ENCODE measurements at regions not wholly inside any gene's neighbourhood (a gene's known extent, or its start where the extent isn't known, plus 50 kb on each side); places are given as distances from the start of the nearest gene placed in this dataset.
"Not testable (repeated sequence)": the region's sequence is repeated elsewhere in the genome, so short reads cannot be mapped to it uniquely, and the experiment has no call there.

DNA sequence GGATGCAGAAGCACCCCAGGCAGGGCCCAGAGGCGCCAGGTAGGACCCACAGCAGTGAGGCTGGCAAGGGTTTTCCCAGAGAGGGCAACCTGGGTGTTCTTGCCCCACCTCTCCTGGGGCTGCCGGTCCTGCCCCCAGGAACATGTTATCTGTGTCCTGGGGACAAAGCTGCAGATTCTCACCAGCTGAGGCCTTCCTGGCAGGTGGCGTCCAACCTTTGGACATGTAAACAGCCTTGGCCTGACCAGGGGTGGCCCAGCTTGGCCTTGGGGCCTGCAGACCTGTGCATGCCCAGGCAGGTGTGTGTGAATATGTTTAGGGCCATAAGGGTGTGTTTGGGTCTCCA is 101.8 kb upstream of the LARP1 start:
- H3K4me3 Mint-ChIP-seq: no peak overlapping the region
- peaks cover 8% of the 10 kb centered on the region for H3K4me1 Mint-ChIP-seq (ENCODE audit: low read depth)
- intact Hi-C loops (cut with micrococcal nuclease): loop anchor here (10.0 kb wide), 1 partner anchor 221 kb away; no protein-coding TSS in a partner anchor
- no peaks in the 10 kb centered on the region for H3K9me3 Mint-ChIP-seq
- H3K27me3 Mint-ChIP-seq: no peaks in the 10 kb centered on the region
- H3K36me3 Mint-ChIP-seq (ENCODE audit: low read depth): no peaks in the 10 kb centered on the region
- ChIA-PET CTCF (no interaction called here), POLR2A (interaction anchor here (1.1 kb wide), 1 partner anchor 243 kb away, joined by 3 read pairs; no protein-coding TSS in a partner anchor)
- no peak overlapping the region for H3K27ac Mint-ChIP-seq
- ATAC-seq: no peak
- no peak for DNase-seq
- TF ChIP-seq, protein P1, sequence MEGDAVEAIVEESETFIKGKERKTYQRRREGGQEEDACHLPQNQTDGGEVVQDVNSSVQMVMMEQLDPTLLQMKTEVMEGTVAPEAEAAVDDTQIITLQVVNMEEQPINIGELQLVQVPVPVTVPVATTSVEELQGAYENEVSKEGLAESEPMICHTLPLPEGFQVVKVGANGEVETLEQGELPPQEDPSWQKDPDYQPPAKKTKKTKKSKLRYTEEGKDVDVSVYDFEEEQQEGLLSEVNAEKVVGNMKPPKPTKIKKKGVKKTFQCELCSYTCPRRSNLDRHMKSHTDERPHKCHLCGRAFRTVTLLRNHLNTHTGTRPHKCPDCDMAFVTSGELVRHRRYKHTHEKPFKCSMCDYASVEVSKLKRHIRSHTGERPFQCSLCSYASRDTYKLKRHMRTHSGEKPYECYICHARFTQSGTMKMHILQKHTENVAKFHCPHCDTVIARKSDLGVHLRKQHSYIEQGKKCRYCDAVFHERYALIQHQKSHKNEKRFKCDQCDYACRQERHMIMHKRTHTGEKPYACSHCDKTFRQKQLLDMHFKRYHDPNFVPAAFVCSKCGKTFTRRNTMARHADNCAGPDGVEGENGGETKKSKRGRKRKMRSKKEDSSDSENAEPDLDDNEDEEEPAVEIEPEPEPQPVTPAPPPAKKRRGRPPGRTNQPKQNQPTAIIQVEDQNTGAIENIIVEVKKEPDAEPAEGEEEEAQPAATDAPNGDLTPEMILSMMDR (IDR thresholded peaks at IDR 0.05): no peak

DNA sequence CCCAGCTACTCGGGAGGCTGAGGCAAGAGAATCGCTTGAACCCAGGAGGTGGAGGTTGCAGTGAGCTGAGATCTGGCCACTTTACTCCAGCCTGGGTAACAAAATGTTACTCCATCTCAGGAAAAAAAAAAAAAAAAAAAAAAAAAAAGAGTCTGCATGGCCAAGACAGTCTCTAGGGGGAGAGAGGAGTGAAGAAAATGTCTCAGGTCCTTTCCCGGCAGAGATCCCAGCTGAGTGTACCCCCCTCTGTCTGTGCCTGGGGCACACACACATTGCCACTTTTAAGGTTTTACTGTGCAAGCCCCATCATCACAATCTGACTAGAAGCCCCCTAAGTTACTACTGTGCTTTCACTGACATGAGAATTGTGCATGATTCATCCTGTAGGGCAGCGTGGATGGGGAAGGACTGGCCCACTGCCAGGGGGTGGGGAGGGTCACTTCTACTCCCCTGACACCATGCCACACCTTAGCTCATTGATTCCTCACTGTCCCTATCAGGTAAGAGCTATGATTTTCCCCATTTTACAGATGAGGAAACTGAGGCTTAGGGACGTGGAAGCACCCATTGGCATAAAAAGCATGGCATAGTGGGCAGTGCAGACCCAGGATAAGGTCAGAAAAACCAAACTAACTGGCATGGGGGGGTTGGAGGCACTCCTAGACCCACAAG is 102.3 kb upstream of the LARP1 start:
- no peaks in the 10 kb centered on the region for H3K27me3 Mint-ChIP-seq
- no peak overlapping the region for H3K4me3 Mint-ChIP-seq
- POLR2A ChIA-PET: interaction anchor here (0.6 to 1.1 kb wide), 2 partner anchors 8 to 243 kb away, joined by 3 read pairs; no protein-coding TSS in a partner anchor
- H3K4me1 Mint-ChIP-seq (ENCODE audit: low read depth): peaks cover 9% of the 10 kb centered on the region
- intact Hi-C loops (cut with micrococcal nuclease): loop anchor here (10.0 kb wide), 1 partner anchor 222 kb away; no protein-coding TSS in a partner anchor
- DNase-seq: no peak
- no peak for ATAC-seq
- no peaks in the 10 kb centered on the region for H3K36me3 Mint-ChIP-seq (ENCODE audit: low read depth)
- CTCF ChIA-PET: interaction anchor here (3.3 kb wide), 1 partner anchor 105 kb away, joined by 12 read pairs; no protein-coding TSS in a partner anchor
- H3K27ac Mint-ChIP-seq: no peak overlapping the region
- no peaks in the 10 kb centered on the region for H3K9me3 Mint-ChIP-seq
- TF ChIP-seq, protein P1 (IDR thresholded peaks at IDR 0.05): no peak

DNA sequence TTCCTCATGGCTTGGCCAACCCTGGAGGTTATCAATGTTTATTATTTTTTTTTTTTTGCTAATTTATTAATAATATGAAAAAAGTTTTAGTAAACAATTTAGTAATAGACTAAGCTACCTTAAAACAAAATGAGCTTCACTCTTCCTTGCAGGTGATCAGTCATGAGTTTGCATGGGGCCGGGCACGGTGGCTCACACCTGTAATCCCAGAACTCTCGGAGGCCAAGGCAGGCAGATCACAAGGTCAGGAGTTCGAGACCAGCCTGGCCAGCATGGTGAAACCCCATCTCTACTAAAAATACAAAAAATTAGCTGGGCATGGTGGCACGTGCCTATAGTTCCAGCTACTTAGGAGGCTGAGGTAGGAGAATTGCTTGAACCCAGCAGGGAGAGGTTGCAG is 103.4 kb upstream of the LARP1 start:
- intact Hi-C loops (cut with micrococcal nuclease): loop anchor here (2.0 to 10.0 kb wide), 3 partner anchors 103 to 223 kb away; partner anchors contain the start of gene LARP1
- POLR2A ChIA-PET, ATAC-seq: not testable (repeated sequence)

DNA sequence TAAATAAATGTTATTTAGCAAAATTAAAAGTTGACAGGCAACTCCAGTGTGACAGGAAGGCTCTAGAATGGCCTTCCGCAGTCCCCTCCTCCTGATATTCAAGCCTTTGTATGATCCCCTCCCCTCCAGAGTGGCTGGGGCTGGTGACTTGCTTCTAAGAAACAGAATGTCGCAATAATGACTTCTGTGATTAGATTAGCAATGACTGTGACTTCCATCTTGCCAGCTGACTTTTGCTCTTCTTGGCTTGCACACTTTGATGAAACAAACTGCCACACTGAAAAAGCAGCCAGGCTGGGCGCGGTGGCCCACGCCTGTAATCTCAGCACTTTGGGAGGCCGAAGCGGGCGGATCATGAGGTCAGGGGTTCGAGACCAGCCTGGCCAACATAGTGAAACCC is 106.5 kb upstream of the LARP1 start:
- POLR2A ChIA-PET: no interaction called here
- Mint-ChIP-seq H3K4me1 (ENCODE audit: low read depth) (peaks cover 13% of the 10 kb centered on the region), H3K9me3 (peaks cover 4% of the 10 kb centered on the region), H3K27me3 (no peaks in the 10 kb centered on the region), H3K36me3 (ENCODE audit: low read depth) (no peaks in the 10 kb centered on the region), H3K4me3 (no peak overlapping the region), H3K27ac (no peak overlapping the region)
- CTCF ChIA-PET: interaction anchor here (2.2 kb wide), 1 partner anchor 258 kb away, joined by 5 read pairs; no protein-coding TSS in a partner anchor
- intact Hi-C loops (cut with micrococcal nuclease): no loop called here
- DNase-seq: no peak
- ATAC-seq: no peak
- TF ChIP-seq, protein P1 (IDR thresholded peaks at IDR 0.05): no peak

More for the DNA sequence above, 103.4 kb upstream of the LARP1 start:
- H3K4me3 Mint-ChIP-seq; H3K9me3 Mint-ChIP-seq; H3K27me3 Mint-ChIP-seq; DNase-seq; H3K36me3 Mint-ChIP-seq (ENCODE audit: low read depth); H3K27ac Mint-ChIP-seq: not testable (repeated sequence)
- H3K4me1 Mint-ChIP-seq (ENCODE audit: low read depth): peaks cover 19% of the 10 kb centered on the region
- CTCF ChIA-PET: interaction anchor here (1.5 to 3.3 kb wide), 3 partner anchors 106 to 212 kb away, joined by 3 to 12 read pairs (median 10); no protein-coding TSS in a partner anchor

DNA sequence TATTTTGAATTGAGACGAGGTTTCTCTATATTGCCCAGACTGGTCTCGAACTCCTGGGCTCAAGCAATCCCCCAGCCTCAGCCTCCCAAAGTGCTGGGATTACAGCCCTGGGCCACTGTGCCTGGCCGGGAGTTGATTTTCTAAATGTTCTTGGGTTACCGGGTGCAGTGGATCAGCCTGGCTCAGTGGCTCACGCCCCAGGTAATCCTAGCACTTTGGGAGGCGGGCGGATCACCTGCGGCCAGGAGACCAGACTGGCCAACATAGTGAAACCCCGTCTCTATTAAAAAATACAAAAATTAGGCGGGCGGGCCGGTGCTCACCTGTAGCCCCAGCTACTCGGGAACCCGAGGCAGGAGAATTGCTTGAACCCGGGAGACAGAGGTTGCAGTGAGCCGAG is 106.9 kb upstream of the LARP1 start:
- Mint-ChIP-seq H3K4me3 (no peak overlapping the region), H3K4me1 (ENCODE audit: low read depth) (peaks cover 13% of the 10 kb centered on the region), H3K27me3 (no peaks in the 10 kb centered on the region), H3K27ac (no peak overlapping the region), H3K9me3 (peaks cover 8% of the 10 kb centered on the region), H3K36me3 (ENCODE audit: low read depth) (no peaks in the 10 kb centered on the region)
- DNase-seq (no peak), ATAC-seq (no peak)
- POLR2A ChIA-PET: interaction anchor here (1.0 kb wide), 1 partner anchor 116 kb away, joined by 3 read pairs; no protein-coding TSS in a partner anchor
- intact Hi-C loops (cut with micrococcal nuclease): no loop called here
- TF ChIP-seq, protein P1 (IDR thresholded peaks at IDR 0.05): no peak
- CTCF ChIA-PET: interaction anchor here (1.0 kb wide), 2 partner anchors 163 to 181 kb away, joined by 3 read pairs; no protein-coding TSS in a partner anchor
